Skeletal muscle satellite cell (primary cell): ENCODE measurements at regions not wholly inside any gene's neighbourhood (a gene's known extent, or its start where the extent isn't known, plus 50 kb on each side); places are given as distances from the start of the nearest gene placed in this dataset.

ENCODE experiments used
- H3K27me3 ChIP-seq: 2 replicates; pipeline ENCODE4 v1.7.0; 2013; ENCODE audit warnings: low read length; ENCODE audit not compliant: control insufficient read depth, insufficient read depth
- H3K36me3 ChIP-seq: 2 replicates; pipeline ENCODE4 v1.7.0; 2013; ENCODE audit warnings: mild to moderate bottlenecking, control low read depth, low read length; ENCODE audit not compliant: insufficient read depth
- H3K4me1 ChIP-seq: 2 replicates; pipeline ENCODE4 v1.7.0; 2013; ENCODE audit warnings: low read length; ENCODE audit not compliant: control insufficient read depth, insufficient read depth
- H3K4me2 ChIP-seq: 2 replicates; pipeline ENCODE4 v1.7.0; 2013; ENCODE audit warnings: mild to moderate bottlenecking, low read length
- H3K4me3 ChIP-seq: 2 replicates; pipeline ENCODE4 v1.7.0; 2013; ENCODE audit warnings: low read length
- H3K9ac ChIP-seq: 2 replicates; pipeline ENCODE4 v1.7.0; 2013; ENCODE audit warnings: mild to moderate bottlenecking, low read depth, low read length, moderate library complexity
- H3K9me3 ChIP-seq: replicated peaks from 2 replicates; pipeline ENCODE4 v1.7.0; 2013; ENCODE audit warnings: mild to moderate bottlenecking, control low read depth, low read length

- Histone ChIP-seq H3K9me3 (no peaks in the 10 kb centered on the region), H3K4me2 (no peak overlapping the region), H3K27me3 (no peaks in the 10 kb centered on the region), H3K9ac (no peak overlapping the region), H3K4me1 (no peaks in the 10 kb centered on the region), H3K36me3 (no peaks in the 10 kb centered on the region), H3K4me3 (no peak overlapping the region)
Observed at GRCh38 chr6:92589996-92590395, 829.4 kb downstream of the EPHA7 start.

- Histone ChIP-seq H3K9ac (no peak overlapping the region), H3K4me3 (no peak overlapping the region), H3K4me2 (no peak overlapping the region), H3K9me3 (no peaks in the 10 kb centered on the region), H3K36me3 (no peaks in the 10 kb centered on the region), H3K4me1 (no peaks in the 10 kb centered on the region), H3K27me3 (no peaks in the 10 kb centered on the region)
Observed at GRCh38 chr6:92588148-92588547, 831.2 kb downstream of the EPHA7 start.

DNA sequence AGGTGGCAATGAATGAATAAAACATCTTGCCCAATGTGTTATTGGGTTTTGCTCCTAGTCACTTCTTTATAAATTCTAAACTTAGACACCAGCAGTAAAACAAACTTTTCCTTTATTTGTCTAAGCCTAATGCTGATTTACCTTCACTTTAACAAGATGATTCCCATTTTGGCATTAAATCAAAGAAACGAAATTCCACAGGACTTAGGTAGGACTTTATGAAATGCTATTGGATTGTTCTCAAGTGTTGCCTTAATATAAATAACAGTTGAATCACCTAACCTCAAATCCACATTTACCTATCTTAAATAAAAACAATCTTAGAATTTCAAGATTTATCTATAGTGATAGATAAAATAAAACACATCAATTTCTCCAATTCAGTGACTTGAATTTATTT is 831.8 kb downstream of the EPHA7 start:
- Histone ChIP-seq H3K36me3 (no peaks in the 10 kb centered on the region), H3K27me3 (no peaks in the 10 kb centered on the region), H3K4me3 (no peak overlapping the region), H3K4me1 (no peaks in the 10 kb centered on the region), H3K9ac (no peak overlapping the region), H3K4me2 (no peak overlapping the region), H3K9me3 (no peaks in the 10 kb centered on the region)

DNA sequence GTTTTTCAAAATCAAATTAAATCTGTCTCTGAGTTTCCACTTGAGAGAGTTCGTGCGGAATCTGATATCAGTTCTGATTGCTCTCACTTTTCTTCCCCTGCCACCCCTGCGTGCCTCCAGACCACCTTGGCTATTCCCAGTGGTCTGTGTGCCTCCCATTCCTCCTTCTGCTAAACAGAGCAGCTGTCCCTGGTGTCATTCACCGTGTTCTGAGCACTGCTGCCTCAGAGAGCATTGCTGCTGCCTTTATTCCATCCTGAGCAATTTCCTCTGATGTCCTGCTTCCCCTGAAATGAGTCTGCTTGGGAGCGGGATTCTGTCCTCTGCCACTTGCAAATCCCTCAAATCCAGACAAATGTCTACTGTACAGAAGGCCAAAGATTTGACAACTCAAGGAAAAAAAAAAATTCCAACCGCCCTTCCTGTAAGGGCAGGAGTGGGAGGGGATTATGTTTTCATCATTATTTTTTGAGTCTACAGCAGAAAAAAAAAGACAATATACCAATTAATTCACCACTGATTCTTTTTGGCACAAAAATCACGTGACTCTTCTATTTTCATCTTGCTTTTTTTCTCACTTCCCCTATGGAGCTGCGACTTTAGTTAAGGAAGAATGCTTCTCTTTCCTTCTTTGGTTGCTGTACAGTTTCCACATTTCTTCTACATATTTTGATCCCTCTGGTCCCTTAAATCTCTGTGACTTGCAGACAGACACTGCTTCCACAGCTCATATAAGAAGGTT is 833.0 kb downstream of the EPHA7 start:
- Histone ChIP-seq H3K4me3 (no peak overlapping the region), H3K4me2 (no peak overlapping the region), H3K9me3 (no peaks in the 10 kb centered on the region), H3K36me3 (no peaks in the 10 kb centered on the region), H3K4me1 (no peaks in the 10 kb centered on the region), H3K9ac (no peak overlapping the region), H3K27me3 (no peaks in the 10 kb centered on the region)

- no peaks in the 10 kb centered on the region for H3K27me3 ChIP-seq
- no peak overlapping the region for H3K9ac ChIP-seq
- H3K4me2 ChIP-seq: no peak overlapping the region
- H3K4me3 ChIP-seq: no peak overlapping the region
- H3K9me3 ChIP-seq: no peaks in the 10 kb centered on the region
- no peaks in the 10 kb centered on the region for H3K36me3 ChIP-seq
- H3K4me1 ChIP-seq: no peaks in the 10 kb centered on the region
Observed at GRCh38 chr6:92582211-92582610, 837.1 kb downstream of the EPHA7 start.

DNA sequence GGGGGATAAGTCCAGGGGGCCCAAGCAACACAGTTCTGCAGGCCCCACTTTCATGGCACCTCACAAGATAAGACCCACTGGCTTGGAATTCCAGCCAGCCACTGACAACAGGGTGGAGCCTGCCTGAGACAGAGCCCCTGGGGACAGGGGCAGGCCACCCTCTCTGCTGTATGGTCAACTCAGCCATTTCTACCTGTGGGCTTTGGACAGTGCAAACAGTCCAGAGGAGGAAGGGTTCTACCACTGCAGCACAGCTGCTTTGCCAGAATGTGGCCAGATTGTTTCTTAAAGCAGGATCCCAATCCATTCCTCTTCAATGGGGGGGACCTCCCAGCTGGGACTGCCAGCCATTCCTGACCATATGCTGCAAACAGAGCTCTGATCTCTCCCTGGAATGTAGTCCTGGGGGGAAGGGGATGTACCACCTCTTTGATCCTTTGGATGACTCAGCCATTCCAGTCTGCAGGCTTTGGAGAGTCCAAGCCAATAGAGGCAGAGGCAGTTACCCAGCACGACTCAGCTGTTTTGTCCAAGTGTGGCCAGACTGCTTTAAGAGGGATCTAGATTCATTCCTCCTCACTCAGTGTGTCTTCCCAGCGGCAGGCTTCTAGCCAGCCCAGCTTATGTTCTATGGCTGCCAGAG is 842.2 kb downstream of the EPHA7 start:
- no peak overlapping the region for H3K4me3 ChIP-seq
- no peaks in the 10 kb centered on the region for H3K36me3 ChIP-seq
- H3K4me1 ChIP-seq: no peaks in the 10 kb centered on the region
- no peak overlapping the region for H3K9ac ChIP-seq
- no peaks in the 10 kb centered on the region for H3K9me3 ChIP-seq
- H3K4me2 ChIP-seq: no peak overlapping the region
- H3K27me3 ChIP-seq: no peaks in the 10 kb centered on the region

DNA sequence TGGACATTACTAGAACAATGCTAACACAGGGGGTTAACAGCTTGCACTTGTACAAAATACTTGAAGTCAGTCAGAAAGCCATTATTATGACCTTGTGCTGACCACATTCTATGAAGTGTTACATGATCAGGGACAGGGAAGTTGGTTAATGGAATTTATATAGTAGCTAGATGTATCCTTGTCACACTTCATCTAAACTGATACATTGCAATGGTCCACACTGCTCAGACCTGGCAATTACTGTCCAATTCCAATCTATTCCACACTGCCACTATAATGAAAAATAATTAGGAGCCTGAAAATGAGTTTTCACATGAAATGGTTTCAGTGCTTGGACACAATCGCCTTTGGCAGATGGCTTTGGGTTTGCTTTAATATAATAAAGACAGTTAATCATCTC is 850.8 kb downstream of the EPHA7 start:
- H3K9ac ChIP-seq: no peak overlapping the region
- no peaks in the 10 kb centered on the region for H3K27me3 ChIP-seq
- no peak overlapping the region for H3K4me3 ChIP-seq
- H3K9me3 ChIP-seq: no peaks in the 10 kb centered on the region
- no peaks in the 10 kb centered on the region for H3K4me1 ChIP-seq
- no peak overlapping the region for H3K4me2 ChIP-seq
- no peaks in the 10 kb centered on the region for H3K36me3 ChIP-seq

DNA sequence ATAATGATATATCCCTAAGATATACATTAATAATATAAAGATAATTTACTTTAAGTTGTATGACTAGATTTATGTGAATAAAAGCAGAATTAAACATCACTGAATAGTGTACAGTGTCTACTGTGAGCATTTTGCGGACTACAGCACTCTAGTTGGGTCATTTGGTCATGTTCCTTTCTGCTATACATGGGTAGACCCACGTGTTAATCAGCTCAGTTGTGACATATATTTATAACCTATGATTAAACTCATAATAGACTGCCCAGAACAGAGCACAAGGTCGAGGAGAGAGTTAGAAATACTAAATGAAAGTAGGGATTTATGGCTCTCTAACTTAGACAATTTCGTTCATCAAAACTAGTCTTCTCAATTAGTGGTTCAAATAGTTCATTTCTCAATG is 852.7 kb downstream of the EPHA7 start:
- Histone ChIP-seq H3K4me3 (no peak overlapping the region), H3K36me3 (no peaks in the 10 kb centered on the region), H3K9ac (no peak overlapping the region), H3K9me3 (no peaks in the 10 kb centered on the region), H3K27me3 (no peaks in the 10 kb centered on the region), H3K4me1 (no peaks in the 10 kb centered on the region), H3K4me2 (no peak overlapping the region)

- Histone ChIP-seq H3K36me3 (no peaks in the 10 kb centered on the region), H3K9me3 (no peaks in the 10 kb centered on the region), H3K4me3 (no peak overlapping the region), H3K27me3 (no peaks in the 10 kb centered on the region), H3K4me2 (no peak overlapping the region), H3K9ac (no peak overlapping the region), H3K4me1 (no peaks in the 10 kb centered on the region)
Observed at GRCh38 chr6:92564376-92564775, 855.0 kb downstream of the EPHA7 start.

GRCh38 chr6:92559611-92560010 is 859.7 kb downstream of the EPHA7 start:
- no peaks in the 10 kb centered on the region for H3K27me3 ChIP-seq
- H3K4me3 ChIP-seq: no peak overlapping the region
- no peaks in the 10 kb centered on the region for H3K9me3 ChIP-seq
- no peak overlapping the region for H3K4me2 ChIP-seq
- H3K4me1 ChIP-seq: no peaks in the 10 kb centered on the region
- no peak overlapping the region for H3K9ac ChIP-seq
- H3K36me3 ChIP-seq: no peaks in the 10 kb centered on the region

DNA sequence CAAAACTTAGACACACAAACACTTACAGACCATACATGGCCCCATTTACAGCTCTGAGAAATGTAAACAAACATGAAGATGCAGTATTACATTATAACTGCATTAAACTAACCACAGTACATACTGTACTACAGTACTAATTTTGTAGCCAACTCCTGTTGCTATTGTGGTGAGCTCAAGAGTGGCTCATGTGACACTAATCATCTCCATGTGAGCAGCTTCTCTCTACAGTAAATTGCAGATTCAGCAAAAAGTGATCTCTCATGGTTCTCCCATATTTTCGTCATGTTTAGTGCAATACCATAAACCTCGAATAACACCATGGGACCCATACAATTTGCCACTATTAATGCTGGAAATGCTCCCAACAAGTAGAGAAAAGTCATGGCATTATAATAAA is 860.4 kb downstream of the EPHA7 start:
- Histone ChIP-seq H3K9me3 (no peaks in the 10 kb centered on the region), H3K9ac (no peak overlapping the region), H3K4me2 (no peak overlapping the region), H3K27me3 (no peaks in the 10 kb centered on the region), H3K4me1 (no peaks in the 10 kb centered on the region), H3K36me3 (no peaks in the 10 kb centered on the region), H3K4me3 (no peak overlapping the region)

GRCh38 chr6:92550501-92550900 is 868.9 kb downstream of the EPHA7 start:
- H3K9ac ChIP-seq: no peak overlapping the region

More at GRCh38 chr6:92550501-92550900, 868.9 kb downstream of the EPHA7 start:
- Histone ChIP-seq H3K9me3 (no peaks in the 10 kb centered on the region), H3K27me3 (no peaks in the 10 kb centered on the region), H3K4me2 (no peak overlapping the region), H3K36me3 (no peaks in the 10 kb centered on the region), H3K4me1 (no peaks in the 10 kb centered on the region), H3K4me3 (no peak overlapping the region)
